ENCODE measurements at regions not wholly inside any gene's neighbourhood (a gene's known extent, or its start where the extent isn't known, plus 50 kb on each side); places are given as distances from the start of the nearest gene placed in this dataset.

DNA sequence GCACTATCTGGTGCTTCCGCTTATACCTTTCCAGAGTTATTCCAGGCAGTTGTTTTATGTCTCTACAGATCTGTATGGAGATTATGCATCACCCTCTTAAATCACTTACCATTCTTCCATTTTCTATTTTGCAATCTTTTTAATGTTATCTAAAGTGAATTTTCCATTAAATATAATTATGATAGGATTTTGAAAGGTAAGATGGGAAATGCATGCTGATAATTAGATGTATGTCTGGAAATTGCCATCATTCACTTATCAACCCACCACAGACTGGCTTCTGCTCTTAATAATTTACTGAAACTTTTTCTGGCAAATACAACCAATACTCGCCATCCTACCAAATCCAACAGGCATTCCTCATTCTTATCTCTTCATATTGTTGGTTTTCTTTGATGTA, 227.4 kb upstream of the MC4R start:
- no peak overlapping the region for H3K9ac ChIP-seq (ENCODE audit: extremely low read depth, insufficient read length, low read length)
- H3K18ac ChIP-seq (ENCODE audit: insufficient read length, low read depth, low read length): no peak overlapping the region
- WGBS (ENCODE audit: extremely low coverage, insufficient read length, low lambda C conversion rate): no CpG with 5 or more reads among the region's 2 CpGs
- H3K23me2 ChIP-seq (ENCODE audit: insufficient read length, low read depth, low read length, poor library complexity, severe bottlenecking): no peaks in the 10 kb centered on the region
- H2BK120ac ChIP-seq (ENCODE audit: low read depth, low read length, poor library complexity, severe bottlenecking): no peak overlapping the region
- no peaks in the 10 kb centered on the region for H4K20me1 ChIP-seq (ENCODE audit: control insufficient read depth, insufficient read depth, insufficient read length)
- no peak overlapping the region for H2BK12ac ChIP-seq (ENCODE audit: insufficient read length, low read depth, low read length)
- H3K79me1 ChIP-seq (ENCODE audit: insufficient read depth, low read depth, low read length, poor library complexity, severe bottlenecking): no peaks in the 10 kb centered on the region
- H3K27ac ChIP-seq (ENCODE audit: insufficient read length, low read depth, low read length): no peak overlapping the region
- TF ChIP-seq CTCF (conservative IDR thresholded peaks at IDR 0.05): no peak
- H3K4me2 ChIP-seq (ENCODE audit: insufficient read depth, insufficient read length, low read length): no peak overlapping the region
- H3K27me3 Mint-ChIP-seq (ENCODE audit: low read depth): no peaks in the 10 kb centered on the region
- H3K9me3 Mint-ChIP-seq: no peaks in the 10 kb centered on the region
- H4K5ac ChIP-seq (ENCODE audit: insufficient read length, low read depth, low read length): no peak overlapping the region
- no peak overlapping the region for H3T11ph ChIP-seq (ENCODE audit: low read length)
- no peak overlapping the region for H3K4me3 Mint-ChIP-seq
- H2AFZ ChIP-seq (ENCODE audit: low read length): no peak overlapping the region
- H3K79me2 ChIP-seq (ENCODE audit: insufficient read depth, low read length): no peaks in the 10 kb centered on the region
- H3K27ac Mint-ChIP-seq: no peak overlapping the region
- no peaks in the 10 kb centered on the region for H3K9me3 ChIP-seq (ENCODE audit: control insufficient read depth, low read depth, low read length)
- H3K14ac ChIP-seq (ENCODE audit: insufficient read depth, low read length): no peak overlapping the region
- no peak overlapping the region for H3K56ac ChIP-seq (ENCODE audit: insufficient read length, low read depth, low read length)
- H2BK20ac ChIP-seq (ENCODE audit: low read depth, low read length, poor library complexity, severe bottlenecking): no peak overlapping the region
- H3K4me1 Mint-ChIP-seq: no peaks in the 10 kb centered on the region
- no peaks in the 10 kb centered on the region for H3K27me3 ChIP-seq (ENCODE audit: insufficient read depth, low read length)
- no peak for DNase-seq
- no peak overlapping the region for H4K8ac ChIP-seq (replicated peaks; ENCODE audit: insufficient read length, low read depth, low read length)
- H2BK5ac ChIP-seq (ENCODE audit: insufficient read length, low read length): no peak overlapping the region
- no peak overlapping the region for H3K4ac ChIP-seq (ENCODE audit: low read depth, low read length)
- no peak overlapping the region for H4K91ac ChIP-seq (ENCODE audit: insufficient read length, low read depth, low read length)
- H3K36me3 Mint-ChIP-seq (ENCODE audit: insufficient read depth in 1 of 3, low read depth in 3 of 3): no peaks in the 10 kb centered on the region
- no peaks in the 10 kb centered on the region for H3K4me1 ChIP-seq (ENCODE audit: insufficient read depth, low read length)
- H3K23ac ChIP-seq (ENCODE audit: insufficient read length, low read depth, low read length): no peak overlapping the region
- H2AK5ac ChIP-seq (ENCODE audit: insufficient read length, low read length): no peak overlapping the region
- H2BK15ac ChIP-seq (ENCODE audit: low read depth, low read length): no peak overlapping the region
